ENCODE measurements at regions not wholly inside any gene's neighbourhood (a gene's known extent, or its start where the extent isn't known, plus 50 kb on each side); places are given as distances from the start of the nearest gene placed in this dataset.

- H3K4me3 ChIP-seq (replicated peaks; ENCODE audit: low read depth, low read length): no peak overlapping the region
- no peak for DNase-seq (ENCODE audit: extremely low read depth, low read depth)
- TF ChIP-seq, protein P1, sequence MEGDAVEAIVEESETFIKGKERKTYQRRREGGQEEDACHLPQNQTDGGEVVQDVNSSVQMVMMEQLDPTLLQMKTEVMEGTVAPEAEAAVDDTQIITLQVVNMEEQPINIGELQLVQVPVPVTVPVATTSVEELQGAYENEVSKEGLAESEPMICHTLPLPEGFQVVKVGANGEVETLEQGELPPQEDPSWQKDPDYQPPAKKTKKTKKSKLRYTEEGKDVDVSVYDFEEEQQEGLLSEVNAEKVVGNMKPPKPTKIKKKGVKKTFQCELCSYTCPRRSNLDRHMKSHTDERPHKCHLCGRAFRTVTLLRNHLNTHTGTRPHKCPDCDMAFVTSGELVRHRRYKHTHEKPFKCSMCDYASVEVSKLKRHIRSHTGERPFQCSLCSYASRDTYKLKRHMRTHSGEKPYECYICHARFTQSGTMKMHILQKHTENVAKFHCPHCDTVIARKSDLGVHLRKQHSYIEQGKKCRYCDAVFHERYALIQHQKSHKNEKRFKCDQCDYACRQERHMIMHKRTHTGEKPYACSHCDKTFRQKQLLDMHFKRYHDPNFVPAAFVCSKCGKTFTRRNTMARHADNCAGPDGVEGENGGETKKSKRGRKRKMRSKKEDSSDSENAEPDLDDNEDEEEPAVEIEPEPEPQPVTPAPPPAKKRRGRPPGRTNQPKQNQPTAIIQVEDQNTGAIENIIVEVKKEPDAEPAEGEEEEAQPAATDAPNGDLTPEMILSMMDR (IDR thresholded peaks at IDR 0.05; ENCODE audit: low read depth, low read length, missing control alignments): no peak
These were observed 280.2 kb upstream of the PITRM1 start for GRCh38 chr10:3452683-3453361.

DNA sequence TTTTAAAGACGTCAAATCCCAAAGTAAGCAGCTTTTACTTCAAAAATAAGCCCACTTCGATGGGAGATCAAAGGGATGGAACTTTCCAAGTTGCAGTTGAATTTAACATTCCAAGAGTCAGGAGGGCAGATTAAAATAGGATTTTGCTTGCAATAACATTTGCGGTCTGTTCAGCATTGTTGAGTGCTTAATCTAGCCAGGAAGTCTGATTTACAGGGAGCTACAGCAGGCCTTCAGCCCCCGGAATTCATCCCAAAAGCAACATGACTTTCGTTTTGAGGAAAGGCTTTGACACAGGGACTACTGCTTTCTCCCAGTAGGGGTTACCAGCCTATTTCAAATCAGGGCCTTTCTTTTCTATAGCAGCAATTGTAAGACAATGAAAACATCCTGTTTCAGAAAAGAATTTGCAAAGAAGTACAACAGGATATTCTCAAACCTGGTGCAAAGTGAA is 279.6 kb upstream of the PITRM1 start:
- TF ChIP-seq, protein P1 (IDR thresholded peaks at IDR 0.05; ENCODE audit: low read depth, low read length, missing control alignments): peak; percentile 49
- DNase-seq (ENCODE audit: extremely low read depth, low read depth): peak; percentile 92
- H3K4me3 ChIP-seq (replicated peaks; ENCODE audit: low read depth, low read length): no peak overlapping the region

DNA sequence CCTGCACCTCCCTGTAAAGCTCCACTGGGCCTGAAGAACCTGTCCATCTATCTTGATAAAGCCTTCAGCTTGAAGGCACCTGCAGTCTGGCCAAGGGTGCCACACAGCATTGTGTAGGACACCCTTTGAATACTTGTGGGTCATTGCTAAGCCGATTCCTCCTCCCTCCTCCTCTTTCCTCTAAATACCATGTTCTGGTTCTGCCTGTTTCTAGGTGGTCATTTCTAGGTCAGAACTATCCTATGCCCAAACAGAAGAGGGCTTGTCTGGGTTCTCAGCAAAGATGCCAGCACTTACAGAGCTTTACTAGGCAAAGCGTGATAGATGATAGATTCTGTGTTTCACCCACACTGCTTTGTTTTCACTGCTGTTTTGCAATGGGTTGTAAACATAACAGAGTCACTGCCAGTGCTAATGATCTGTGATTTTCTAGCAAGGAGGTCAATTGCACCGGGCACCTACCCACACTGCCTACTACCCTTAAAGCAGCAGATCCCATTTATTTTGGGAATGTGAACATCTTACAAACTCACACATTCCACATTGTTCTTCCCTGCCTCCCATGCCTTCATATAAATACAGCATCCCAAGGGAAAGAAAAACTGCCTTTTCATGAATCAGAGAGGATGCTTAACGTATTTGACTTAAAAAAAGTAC is 279.1 kb upstream of the PITRM1 start:
- H3K4me3 ChIP-seq (replicated peaks; ENCODE audit: low read depth, low read length): no peak overlapping the region
- TF ChIP-seq, protein P1 (IDR thresholded peaks at IDR 0.05; ENCODE audit: low read depth, low read length, missing control alignments): no peak
- DNase-seq (ENCODE audit: extremely low read depth, low read depth): no peak

- DNase-seq (ENCODE audit: extremely low read depth, low read depth): no peak
- H3K4me3 ChIP-seq (replicated peaks; ENCODE audit: low read depth, low read length): no peak overlapping the region
- TF ChIP-seq, protein P1 (IDR thresholded peaks at IDR 0.05; ENCODE audit: low read depth, low read length, missing control alignments): no peak
These were observed 273.6 kb upstream of the PITRM1 start for GRCh38 chr10:3446221-3446620.

- no peak overlapping the region for H3K4me3 ChIP-seq (replicated peaks; ENCODE audit: low read depth, low read length)
- no peak for DNase-seq (ENCODE audit: extremely low read depth, low read depth)
- TF ChIP-seq, protein P1 (IDR thresholded peaks at IDR 0.05; ENCODE audit: low read depth, low read length, missing control alignments): no peak
These were observed 273.1 kb upstream of the PITRM1 start for GRCh38 chr10:3445648-3446047.

DNA sequence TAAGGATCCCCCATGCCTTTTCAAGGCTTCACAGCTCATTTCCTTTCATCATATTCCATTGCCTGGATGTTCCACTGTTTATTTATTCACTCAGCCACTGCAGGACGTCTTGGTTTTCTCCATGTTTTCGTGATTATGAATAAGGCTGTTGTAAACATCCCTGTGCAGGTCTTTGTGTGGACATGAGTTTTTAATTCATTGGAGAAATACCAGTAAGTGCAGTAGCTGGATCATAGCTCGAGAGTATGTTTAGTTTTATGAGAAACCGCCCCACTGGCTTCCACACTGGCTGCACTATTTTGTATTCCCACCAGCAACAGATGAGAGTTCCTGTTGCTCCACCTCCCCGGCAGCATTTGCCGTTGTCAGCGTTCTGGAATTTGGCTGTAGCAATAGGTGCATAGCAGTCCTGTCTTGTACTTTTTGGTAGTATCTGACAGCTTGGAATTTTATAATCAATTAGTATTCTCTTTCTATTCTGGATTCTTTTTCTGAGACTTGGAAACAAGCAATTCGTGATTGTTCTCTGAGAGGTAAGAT is 269.9 kb upstream of the PITRM1 start:
- H3K4me3 ChIP-seq (replicated peaks; ENCODE audit: low read depth, low read length): no peak overlapping the region
- no peak for DNase-seq (ENCODE audit: extremely low read depth, low read depth)
- TF ChIP-seq, protein P1 (IDR thresholded peaks at IDR 0.05; ENCODE audit: low read depth, low read length, missing control alignments): no peak
